ENCODE measurements at regions not wholly inside any gene's neighbourhood (a gene's known extent, or its start where the extent isn't known, plus 50 kb on each side); places are given as distances from the start of the nearest gene placed in this dataset.

GRCh38 chr4:19982556-19982955 is 269.1 kb upstream of the SLIT2 start:
- 57 to 73% methylated on average over 3 of the region's 3 CpGs for WGBS, 2 donors
- Histone ChIP-seq H3K27ac (no peak overlapping the region), H3K4me3 (no peak overlapping the region), H3K36me3 (no peaks in the 10 kb centered on the region), H3K4me1 (peaks cover 0 to 5% (median 0%) of the 10 kb centered on the region in 3 donors), H3K9me3 (peaks cover 0 to 14% (median 7%) of the 10 kb centered on the region in 3 donors), H3K27me3 (no peaks in the 10 kb centered on the region)
- intact Hi-C loops (cut with DNase I), result no loop called here
- TF ChIP-seq CTCF (IDR thresholded peaks at IDR 0.05) (no peak), POLR2A (IDR thresholded peaks at IDR 0.05) (no peak)
- DNase-seq, result no peak

GRCh38 chr4:19971829-19972228 is 279.9 kb upstream of the SLIT2 start:
- intact Hi-C loops (cut with DNase I), result no loop called here
- no peak overlapping the region for H3K4me3 ChIP-seq
- no peaks in the 10 kb centered on the region for H3K4me1 ChIP-seq
- no peaks in the 10 kb centered on the region for H3K9me3 ChIP-seq
- no peak for DNase-seq
- H3K27me3 ChIP-seq, result no peaks in the 10 kb centered on the region
- WGBS, 2 donors, result 45 to 80% methylated on average over 1 of the region's 1 CpG
- no peak overlapping the region for H3K27ac ChIP-seq
- H3K36me3 ChIP-seq, result no peaks in the 10 kb centered on the region
- no peak for TF ChIP-seq CTCF (IDR thresholded peaks at IDR 0.05)
- TF ChIP-seq POLR2A (IDR thresholded peaks at IDR 0.05), result no peak

GRCh38 chr4:19969492-19969891 is 282.2 kb upstream of the SLIT2 start:
- intact Hi-C loops (cut with DNase I), result no loop called here
- no peak overlapping the region for H3K4me3 ChIP-seq
- TF ChIP-seq CTCF (IDR thresholded peaks at IDR 0.05), result no peak
- no peaks in the 10 kb centered on the region for H3K36me3 ChIP-seq
- H3K4me1 ChIP-seq, result no peaks in the 10 kb centered on the region
- H3K27me3 ChIP-seq, result no peaks in the 10 kb centered on the region
- WGBS, 2 donors, result 59 to 76% methylated on average over 2 of the region's 2 CpGs
- DNase-seq, result no peak
- H3K27ac ChIP-seq, result no peak overlapping the region
- H3K9me3 ChIP-seq, result no peaks in the 10 kb centered on the region

GRCh38 chr4:19961091-19961490 is 290.6 kb upstream of the SLIT2 start:
- Histone ChIP-seq H3K27ac (no peak overlapping the region), H3K36me3 (no peaks in the 10 kb centered on the region), H3K27me3 (no peaks in the 10 kb centered on the region), H3K9me3 (no peaks in the 10 kb centered on the region), H3K4me3 (no peak overlapping the region), H3K4me1 (no peaks in the 10 kb centered on the region)
- no peak for DNase-seq
- intact Hi-C loops (cut with DNase I), result no loop called here
- TF ChIP-seq CTCF (IDR thresholded peaks at IDR 0.05) (no peak), POLR2A (IDR thresholded peaks at IDR 0.05) (no peak)
- 42 to 56% methylated on average over 1 of the region's 1 CpG for WGBS, 2 donors

- WGBS, 2 donors, result 71 to 85% methylated on average over 2 of the region's 2 CpGs
- no peak for DNase-seq
- intact Hi-C loops (cut with DNase I), result no loop called here
Observed at GRCh38 chr4:19958848-19959247, 292.9 kb upstream of the SLIT2 start.

More at GRCh38 chr4:19958848-19959247, 292.9 kb upstream of the SLIT2 start:
- H3K27ac ChIP-seq, result no peak overlapping the region
- H3K36me3 ChIP-seq, result no peaks in the 10 kb centered on the region
- H3K27me3 ChIP-seq, result no peaks in the 10 kb centered on the region
- H3K9me3 ChIP-seq, result no peaks in the 10 kb centered on the region
- H3K4me1 ChIP-seq, result no peaks in the 10 kb centered on the region
- no peak overlapping the region for H3K4me3 ChIP-seq
- TF ChIP-seq POLR2A (IDR thresholded peaks at IDR 0.05) (no peak), CTCF (IDR thresholded peaks at IDR 0.05) (no peak)

Data from esophagus squamous epithelium (tissue), 5 donors.